Ectodermal cell (in vitro differentiated cells): ENCODE measurements at regions not wholly inside any gene's neighbourhood (a gene's known extent, or its start where the extent isn't known, plus 50 kb on each side); places are given as distances from the start of the nearest gene placed in this dataset.

Source experiments
- H3K27ac ChIP-seq: 2 replicates; pipeline ENCODE4 v1.7.0; 2013; ENCODE audit warnings: mild to moderate bottlenecking, low read depth, low read length; ENCODE audit not compliant: insufficient read depth, poor library complexity, severe bottlenecking
- H3K27me3 ChIP-seq: 2 replicates; pipeline ENCODE4 v1.7.0; 2013; ENCODE audit warnings: mild to moderate bottlenecking, low read length; ENCODE audit not compliant: insufficient read depth, control insufficient read depth, poor library complexity, severe bottlenecking
- H3K36me3 ChIP-seq: one replicate; pipeline ENCODE4 v1.7.0; 2013; ENCODE audit warnings: low read length; ENCODE audit not compliant: control insufficient read depth, insufficient read depth
- H3K4me1 ChIP-seq: one replicate; pipeline ENCODE4 v1.7.0; 2013; ENCODE audit warnings: low read length; ENCODE audit not compliant: control insufficient read depth, insufficient read depth
- H3K4me3 ChIP-seq: 2 replicates; pipeline ENCODE4 v1.7.0; 2013; ENCODE audit warnings: low read depth, low read length, control low read depth; ENCODE audit not compliant: insufficient read depth
- H3K9me3 ChIP-seq: 2 replicates; pipeline ENCODE4 v1.7.0; 2013; ENCODE audit warnings: mild to moderate bottlenecking, low read length, moderate library complexity; ENCODE audit not compliant: control insufficient read depth
- WGBS, 2 experiments: methylation state at CpG; one replicate each; pipeline ENCODE4 v1.1.7; 2013; ENCODE audit warnings: missing lambda C conversion rate in 2 of 2; 5-methylcytosine and 5-hydroxymethylcytosine counted together

GRCh38 chr9:23172979-23173637 is 652.9 kb downstream of the ELAVL2 start:
- 89 to 98% methylated on average over 3 to 5 of the region's 6 CpGs for WGBS, 2 experiments
- H3K27me3 ChIP-seq: no peaks in the 10 kb centered on the region

GRCh38 chr9:23194281-23194680 is 631.8 kb downstream of the ELAVL2 start:
- Histone ChIP-seq H3K9me3 (no peaks in the 10 kb centered on the region), H3K4me3 (no peak overlapping the region), H3K4me1 (no peaks in the 10 kb centered on the region), H3K27ac (no peak overlapping the region), H3K27me3 (no peaks in the 10 kb centered on the region), H3K36me3 (no peaks in the 10 kb centered on the region)
- WGBS, 2 experiments: 92 to 98% methylated on average over 3 of the region's 4 CpGs

More at GRCh38 chr9:23172979-23173637, 652.9 kb downstream of the ELAVL2 start:
- H3K9me3 ChIP-seq: no peaks in the 10 kb centered on the region
- no peaks in the 10 kb centered on the region for H3K4me1 ChIP-seq
- no peak overlapping the region for H3K27ac ChIP-seq
- no peaks in the 10 kb centered on the region for H3K36me3 ChIP-seq
- H3K4me3 ChIP-seq: no peak overlapping the region

- Histone ChIP-seq H3K27me3 (no peaks in the 10 kb centered on the region), H3K36me3 (no peaks in the 10 kb centered on the region), H3K9me3 (no peaks in the 10 kb centered on the region), H3K4me3 (no peak overlapping the region), H3K4me1 (no peaks in the 10 kb centered on the region), H3K27ac (no peak overlapping the region)
- 92 to 95% methylated on average over 4 to 5 of the region's 5 CpGs for WGBS, 2 experiments
Observed at GRCh38 chr9:23215688-23216087, 610.4 kb downstream of the ELAVL2 start.

- H3K4me3 ChIP-seq: no peak overlapping the region
- H3K27ac ChIP-seq: no peak overlapping the region
- H3K27me3 ChIP-seq: no peaks in the 10 kb centered on the region
- 94% methylated on average over 13 of the region's 13 CpGs for WGBS, 2 experiments
- no peaks in the 10 kb centered on the region for H3K36me3 ChIP-seq
- H3K4me1 ChIP-seq: no peaks in the 10 kb centered on the region
- H3K9me3 ChIP-seq: no peaks in the 10 kb centered on the region
Observed at GRCh38 chr9:23219471-23219870, 606.6 kb downstream of the ELAVL2 start.

GRCh38 chr9:23220171-23220570 is 605.9 kb downstream of the ELAVL2 start:
- Histone ChIP-seq H3K9me3 (no peaks in the 10 kb centered on the region), H3K4me3 (no peak overlapping the region), H3K27me3 (no peaks in the 10 kb centered on the region), H3K36me3 (no peaks in the 10 kb centered on the region), H3K27ac (no peak overlapping the region), H3K4me1 (no peaks in the 10 kb centered on the region)
- 82 to 90% methylated on average over 2 of the region's 2 CpGs for WGBS, 2 experiments

- Histone ChIP-seq H3K36me3 (no peaks in the 10 kb centered on the region), H3K27ac (no peak overlapping the region), H3K27me3 (no peaks in the 10 kb centered on the region), H3K9me3 (no peaks in the 10 kb centered on the region), H3K4me3 (no peak overlapping the region), H3K4me1 (no peaks in the 10 kb centered on the region)
- 73 to 75% methylated on average over 3 of the region's 3 CpGs for whole genome bisulfite sequencing, 2 experiments
Observed at GRCh38 chr9:23220957-23221356, 605.1 kb downstream of the ELAVL2 start.

GRCh38 chr9:23229890-23230317 is 596.1 kb downstream of the ELAVL2 start:
- H3K4me3 ChIP-seq: no peak overlapping the region
- no peaks in the 10 kb centered on the region for H3K9me3 ChIP-seq
- H3K4me1 ChIP-seq: peaks cover 8% of the 10 kb centered on the region
- 3 to 8% methylated on average over 4 to 6 of the region's 6 CpGs for WGBS, 2 experiments
- H3K27ac ChIP-seq: no peak overlapping the region
- H3K27me3 ChIP-seq: no peaks in the 10 kb centered on the region
- H3K36me3 ChIP-seq: no peaks in the 10 kb centered on the region

GRCh38 chr9:23232831-23233230 is 593.2 kb downstream of the ELAVL2 start:
- H3K36me3 ChIP-seq: no peaks in the 10 kb centered on the region
- 80 to 93% methylated on average over 2 of the region's 2 CpGs for WGBS, 2 experiments
- no peaks in the 10 kb centered on the region for H3K27me3 ChIP-seq
- H3K9me3 ChIP-seq: no peaks in the 10 kb centered on the region
- no peak overlapping the region for H3K27ac ChIP-seq
- H3K4me3 ChIP-seq: no peak overlapping the region
- peaks cover 8% of the 10 kb centered on the region for H3K4me1 ChIP-seq

GRCh38 chr9:23243523-23243922 is 582.5 kb downstream of the ELAVL2 start:
- H3K4me3 ChIP-seq: no peak overlapping the region
- WGBS, 2 experiments: 91 to 93% methylated on average over 1 of the region's 1 CpG
- H3K9me3 ChIP-seq: no peaks in the 10 kb centered on the region

GRCh38 chr9:23245067-23245466 is 581.0 kb downstream of the ELAVL2 start:
- Histone ChIP-seq H3K9me3 (no peaks in the 10 kb centered on the region), H3K36me3 (no peaks in the 10 kb centered on the region), H3K27me3 (no peaks in the 10 kb centered on the region), H3K4me3 (no peak overlapping the region), H3K4me1 (no peaks in the 10 kb centered on the region), H3K27ac (no peak overlapping the region)

More at GRCh38 chr9:23243523-23243922, 582.5 kb downstream of the ELAVL2 start:
- Histone ChIP-seq H3K36me3 (no peaks in the 10 kb centered on the region), H3K27ac (no peak overlapping the region), H3K4me1 (no peaks in the 10 kb centered on the region), H3K27me3 (no peaks in the 10 kb centered on the region)
